ENCODE measurements at regions not wholly inside any gene's neighbourhood (a gene's known extent, or its start where the extent isn't known, plus 50 kb on each side); places are given as distances from the start of the nearest gene placed in this dataset.

- Histone ChIP-seq H3K4me3 (ENCODE audit: low read depth, low read length) (no peak overlapping the region), H3K4me1 (no peaks in the 10 kb centered on the region), H3K9me3 (no peaks in the 10 kb centered on the region), H3K27me3 (replicated peaks; ENCODE audit: control insufficient read depth, insufficient read depth, low read length) (no peaks in the 10 kb centered on the region), H3K36me3 (ENCODE audit: control insufficient read depth, insufficient read depth, low read length) (no peaks in the 10 kb centered on the region)
- POLR2A ChIA-PET: no interaction called here
- CTCF ChIA-PET: interaction anchor here (2.2 kb wide), 1 partner anchor 9 kb away, joined by 6 read pairs; no protein-coding TSS in a partner anchor
- no peaks in the 10 kb centered on the region for H3K4me1 Mint-ChIP-seq (ENCODE audit: low read depth, unreplicated experiment)
- H3K36me3 Mint-ChIP-seq (ENCODE audit: insufficient read depth, unreplicated experiment): no peaks in the 10 kb centered on the region
- H3K27ac Mint-ChIP-seq (ENCODE audit: unreplicated experiment): no peak overlapping the region
- no peak for DNase-seq
- no peaks in the 10 kb centered on the region for H3K9me3 Mint-ChIP-seq (ENCODE audit: unreplicated experiment)
- intact Hi-C loops (cut with micrococcal nuclease; ENCODE audit: unreplicated experiment): loop anchor here (10.0 kb wide), 2 partner anchors 187 to 227 kb away; no protein-coding TSS in a partner anchor
- no peak for TF ChIP-seq CTCF (IDR thresholded peaks at IDR 0.05; ENCODE audit: insufficient read depth in 1 of 2, low read depth in 1 of 2, low read length in 1 of 2, severe bottlenecking in 1 of 2, unreplicated experiment in 1 of 2)
- no TSS peak for BruUV-seq (replicated peaks)
- peaks cover 12% of the 10 kb centered on the region for H3K27me3 Mint-ChIP-seq (ENCODE audit: insufficient read depth, unreplicated experiment)
- no peak overlapping the region for H3K4me3 Mint-ChIP-seq (ENCODE audit: unreplicated experiment)
Measured at GRCh38 chr3:102237838-102238237, 197.0 kb upstream of the ZPLD1 start.

GRCh38 chr3:102238362-102238761, 196.5 kb upstream of the ZPLD1 start:
- intact Hi-C loops (cut with micrococcal nuclease; ENCODE audit: unreplicated experiment): loop anchor here (10.0 kb wide), 2 partner anchors 186 to 226 kb away; no protein-coding TSS in a partner anchor
- H3K4me1 ChIP-seq: no peaks in the 10 kb centered on the region
- Mint-ChIP-seq H3K4me1 (ENCODE audit: low read depth, unreplicated experiment) (no peaks in the 10 kb centered on the region), H3K4me3 (ENCODE audit: unreplicated experiment) (no peak overlapping the region), H3K27ac (ENCODE audit: unreplicated experiment) (no peak overlapping the region), H3K36me3 (ENCODE audit: insufficient read depth, unreplicated experiment) (no peaks in the 10 kb centered on the region), H3K9me3 (ENCODE audit: unreplicated experiment) (no peaks in the 10 kb centered on the region), H3K27me3 (ENCODE audit: insufficient read depth, unreplicated experiment) (peaks cover 12% of the 10 kb centered on the region)
- TF ChIP-seq CTCF (IDR thresholded peaks at IDR 0.05; ENCODE audit: insufficient read depth in 1 of 2, low read depth in 1 of 2, low read length in 1 of 2, severe bottlenecking in 1 of 2, unreplicated experiment in 1 of 2): no peak
- no TSS peak for BruUV-seq (replicated peaks)
- no peak for DNase-seq
- no peaks in the 10 kb centered on the region for H3K36me3 ChIP-seq (ENCODE audit: control insufficient read depth, insufficient read depth, low read length)
- no peak overlapping the region for H3K4me3 ChIP-seq (ENCODE audit: low read depth, low read length)
- ChIA-PET POLR2A (no interaction called here), CTCF (interaction anchor here (2.2 kb wide), 1 partner anchor 9 kb away, joined by 6 read pairs; no protein-coding TSS in a partner anchor)
- no peaks in the 10 kb centered on the region for H3K9me3 ChIP-seq
- no peaks in the 10 kb centered on the region for H3K27me3 ChIP-seq (replicated peaks; ENCODE audit: control insufficient read depth, insufficient read depth, low read length)

- H3K27ac Mint-ChIP-seq (ENCODE audit: unreplicated experiment): no peak overlapping the region
- no peak for DNase-seq
- no TSS peak for BruUV-seq (replicated peaks)
- H3K4me1 Mint-ChIP-seq (ENCODE audit: low read depth, unreplicated experiment): no peaks in the 10 kb centered on the region
- H3K9me3 Mint-ChIP-seq (ENCODE audit: unreplicated experiment): no peaks in the 10 kb centered on the region
- H3K4me3 Mint-ChIP-seq (ENCODE audit: unreplicated experiment): no peak overlapping the region
- no peaks in the 10 kb centered on the region for H3K36me3 Mint-ChIP-seq (ENCODE audit: insufficient read depth, unreplicated experiment)
- Histone ChIP-seq H3K27me3 (replicated peaks; ENCODE audit: control insufficient read depth, insufficient read depth, low read length) (no peaks in the 10 kb centered on the region), H3K9me3 (no peaks in the 10 kb centered on the region), H3K36me3 (ENCODE audit: control insufficient read depth, insufficient read depth, low read length) (no peaks in the 10 kb centered on the region), H3K4me3 (ENCODE audit: low read depth, low read length) (no peak overlapping the region), H3K4me1 (no peaks in the 10 kb centered on the region)
- CTCF ChIA-PET: interaction anchor here (1.0 kb wide), 1 partner anchor 295 kb away, joined by 3 read pairs; no protein-coding TSS in a partner anchor
- intact Hi-C loops (cut with micrococcal nuclease; ENCODE audit: unreplicated experiment): no loop called here
- TF ChIP-seq CTCF (IDR thresholded peaks at IDR 0.05; ENCODE audit: insufficient read depth in 1 of 2, low read depth in 1 of 2, low read length in 1 of 2, severe bottlenecking in 1 of 2, unreplicated experiment in 1 of 2): no peak
- POLR2A ChIA-PET: no interaction called here
- peaks cover 8% of the 10 kb centered on the region for H3K27me3 Mint-ChIP-seq (ENCODE audit: insufficient read depth, unreplicated experiment)
Measured at GRCh38 chr3:102240720-102241119, 194.1 kb upstream of the ZPLD1 start.

All from Caco-2 (cell line).